ENCODE measurements at regions not wholly inside any gene's neighbourhood (a gene's known extent, or its start where the extent isn't known, plus 50 kb on each side); places are given as distances from the start of the nearest gene placed in this dataset.

- no peak for DNase-seq
These were observed 156.8 kb upstream of the PDZRN3 start for GRCh38 chr3:73781541-73781940.

- DNase-seq, result no peak
These were observed 149.9 kb upstream of the PDZRN3 start for GRCh38 chr3:73774645-73775044.

GRCh38 chr3:73773233-73773632, 148.5 kb upstream of the PDZRN3 start:
- DNase-seq, result no peak

DNA sequence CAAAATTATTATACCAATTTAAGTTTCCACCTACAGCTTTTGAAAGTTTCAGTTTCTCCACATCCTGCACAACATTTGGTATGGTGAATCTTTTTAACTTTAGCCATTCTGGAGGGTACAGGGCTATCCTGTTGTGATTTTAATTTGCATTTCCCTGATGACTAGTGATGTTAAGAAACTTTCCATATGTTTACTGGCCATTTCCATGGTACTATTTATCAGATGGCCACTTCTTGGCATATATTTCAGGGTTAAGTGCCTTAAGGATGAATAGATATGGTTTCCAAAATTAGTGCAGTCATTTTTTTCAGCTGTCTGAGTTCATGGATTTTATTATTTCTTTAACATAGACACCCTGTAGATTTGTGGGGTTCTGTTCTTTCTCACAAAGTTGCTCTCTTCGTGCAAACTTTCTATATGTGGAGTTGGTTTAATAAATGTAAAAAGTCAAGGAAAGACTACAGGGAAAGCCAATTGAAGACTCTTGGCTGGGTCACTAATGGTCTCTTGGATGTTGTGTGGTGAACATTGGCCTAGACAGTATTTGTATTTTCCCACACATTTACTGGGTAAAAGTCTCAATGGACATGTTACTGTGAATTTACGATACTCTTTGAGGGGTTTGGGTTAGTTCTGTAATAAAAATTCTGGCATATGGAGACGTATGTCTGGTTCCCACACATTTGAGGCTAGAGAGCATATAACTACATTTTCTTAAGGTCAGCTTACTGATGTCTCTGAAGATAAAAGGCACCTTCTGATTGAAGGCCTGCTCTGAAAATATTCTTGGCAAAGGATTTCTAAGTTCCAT, 147.5 kb upstream of the PDZRN3 start:
- no peak for DNase-seq

DNA sequence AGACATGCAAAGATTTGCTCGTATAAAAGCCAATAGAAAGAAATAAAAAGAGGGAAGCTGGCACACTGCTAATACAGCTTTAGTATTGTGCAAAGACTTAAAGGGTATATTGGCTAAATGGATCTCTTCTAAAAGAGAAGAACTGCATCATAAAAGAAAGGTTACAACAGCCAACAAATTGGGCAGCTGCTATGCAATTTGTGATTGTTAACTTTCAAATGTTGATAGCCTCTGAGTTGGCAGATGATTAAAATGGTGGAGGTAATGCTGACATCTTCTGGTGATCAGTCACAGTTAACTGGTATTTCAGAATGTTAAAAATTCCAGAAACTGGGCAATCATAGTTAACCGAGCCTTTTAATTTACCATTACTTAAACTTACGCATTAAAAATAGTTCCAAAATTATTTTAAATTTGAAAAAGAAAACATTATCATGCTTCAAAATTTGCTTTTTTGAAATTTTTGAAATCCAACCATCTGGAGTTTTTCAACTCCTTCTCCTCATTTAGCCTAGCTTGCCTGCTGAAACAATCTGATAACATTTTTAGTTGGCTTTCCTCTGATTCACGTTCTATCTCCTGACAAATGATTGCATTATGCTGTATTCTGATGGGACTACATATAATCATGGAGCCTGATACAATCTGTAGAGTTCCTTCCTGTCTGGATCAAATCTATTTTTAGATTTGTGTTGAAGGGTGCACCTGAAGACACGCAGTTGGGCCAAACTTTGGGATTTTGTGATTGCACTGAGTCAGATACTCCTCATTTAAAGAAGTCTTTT, 144.0 kb upstream of the PDZRN3 start:
- DNase-seq, result peak; percentile 6

GRCh38 chr3:73766599-73767381, 142.0 kb upstream of the PDZRN3 start:
- DNase-seq, result no peak

- no peak for DNase-seq
These were observed 141.3 kb upstream of the PDZRN3 start for GRCh38 chr3:73765878-73766545.

DNA sequence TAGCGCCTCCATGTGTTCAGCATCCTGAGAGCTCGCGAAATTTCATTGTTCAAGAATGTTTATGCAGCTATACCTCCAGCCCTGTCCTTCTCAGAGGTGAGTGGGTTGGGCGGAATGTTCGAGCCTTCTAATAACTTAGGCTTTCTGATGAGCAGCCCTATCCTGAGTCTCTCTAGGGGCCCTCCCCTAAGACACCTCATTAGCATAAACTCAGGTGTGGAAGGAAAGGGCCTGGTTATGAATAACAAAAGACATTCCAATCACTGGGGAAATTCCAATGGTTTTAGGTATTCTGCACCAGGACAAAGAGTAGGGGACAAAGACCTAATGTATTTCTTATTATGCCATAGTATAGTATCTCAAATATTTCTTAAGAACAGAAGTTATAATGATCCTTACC, 138.1 kb upstream of the PDZRN3 start:
- no peak for DNase-seq

DNA sequence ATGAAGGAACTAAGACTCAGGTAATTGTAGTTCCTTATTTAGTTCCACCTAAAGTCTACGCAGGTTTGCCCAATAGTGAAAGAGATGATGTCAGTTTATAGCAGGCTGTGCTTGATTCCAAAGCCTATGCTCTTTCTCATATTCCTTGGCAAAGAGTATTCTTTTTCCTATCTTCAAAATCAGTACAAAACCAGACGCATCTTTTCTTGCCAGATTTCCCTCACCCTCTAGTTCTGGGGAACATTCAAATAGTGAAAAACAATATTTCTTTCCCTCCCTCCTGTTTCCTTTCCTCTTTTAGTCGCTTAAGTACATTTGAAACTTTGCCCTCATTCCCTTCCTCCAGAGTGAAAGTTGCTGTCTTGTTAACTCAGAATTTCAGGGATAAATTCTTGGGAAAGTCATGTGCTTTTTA, 134.6 kb upstream of the PDZRN3 start:
- DNase-seq, result no peak

- DNase-seq, result no peak
These were observed 132.8 kb upstream of the PDZRN3 start for GRCh38 chr3:73757536-73757935.

DNA sequence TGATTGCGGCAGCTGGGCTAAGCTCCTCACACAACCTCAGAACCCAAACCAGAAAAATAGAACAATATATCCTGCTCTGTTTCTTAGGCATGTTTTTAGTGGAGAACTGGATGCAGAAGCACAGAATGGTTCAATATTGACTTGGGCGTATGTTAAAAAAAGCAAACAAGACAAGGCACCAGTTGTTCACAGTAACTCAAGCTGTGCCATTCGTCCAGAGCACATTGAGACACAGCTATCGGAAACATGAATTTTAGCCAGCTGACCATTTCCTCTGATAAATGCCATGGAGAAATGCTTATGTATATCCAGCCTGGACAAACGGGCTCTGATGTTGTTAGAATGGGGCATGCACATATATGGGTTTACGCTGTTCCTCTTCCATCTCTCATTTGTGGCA, 129.2 kb upstream of the PDZRN3 start:
- no peak for DNase-seq

DNA sequence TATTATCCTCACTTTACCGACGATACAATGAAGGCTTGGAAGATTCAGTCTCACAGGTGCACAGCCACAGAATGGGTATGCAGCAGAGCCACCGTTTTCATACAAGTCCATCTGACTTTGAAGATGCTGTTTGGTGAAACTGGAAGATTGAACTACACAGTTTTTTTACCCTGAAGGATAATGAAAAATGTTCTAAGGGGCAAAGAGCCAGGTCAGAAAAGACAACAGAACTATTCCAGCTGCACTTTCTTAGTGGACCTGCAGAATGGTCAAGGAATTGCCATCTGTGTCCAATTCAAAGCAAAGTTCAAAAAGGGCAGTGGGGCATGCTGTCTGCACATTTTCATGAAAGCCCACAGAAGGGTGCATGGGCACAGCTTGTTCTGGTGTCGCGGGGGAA, 127.6 kb upstream of the PDZRN3 start:
- DNase-seq, result no peak

GRCh38 chr3:73746623-73747022, 121.9 kb upstream of the PDZRN3 start:
- DNase-seq, result peak; percentile 89

GRCh38 chr3:73745526-73746191, 120.9 kb upstream of the PDZRN3 start:
- peak; percentile 66 for DNase-seq

GRCh38 chr3:73743551-73743950, 118.8 kb upstream of the PDZRN3 start:
- DNase-seq, result no peak

GRCh38 chr3:73739791-73740453, 115.2 kb upstream of the PDZRN3 start:
- DNase-seq, result no peak

DNA sequence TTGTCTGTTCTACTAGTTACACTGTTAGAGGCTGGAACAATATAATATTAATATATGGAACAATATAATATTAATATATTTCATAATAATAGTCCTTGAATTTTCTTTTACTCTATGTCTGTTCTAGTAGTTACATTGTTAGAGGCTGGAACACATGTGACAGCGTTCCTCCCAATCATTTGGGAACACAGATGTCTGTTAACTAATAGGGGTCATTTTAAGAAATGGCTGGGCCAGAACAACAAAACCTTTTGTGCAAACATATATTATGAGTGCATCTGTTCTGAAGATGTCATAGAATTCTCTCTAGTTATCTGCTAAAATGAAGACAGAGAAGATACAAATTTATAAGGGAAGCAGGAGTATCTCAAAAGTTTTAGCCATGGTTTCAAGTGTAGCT, 114.0 kb upstream of the PDZRN3 start:
- DNase-seq, result no peak

DNA sequence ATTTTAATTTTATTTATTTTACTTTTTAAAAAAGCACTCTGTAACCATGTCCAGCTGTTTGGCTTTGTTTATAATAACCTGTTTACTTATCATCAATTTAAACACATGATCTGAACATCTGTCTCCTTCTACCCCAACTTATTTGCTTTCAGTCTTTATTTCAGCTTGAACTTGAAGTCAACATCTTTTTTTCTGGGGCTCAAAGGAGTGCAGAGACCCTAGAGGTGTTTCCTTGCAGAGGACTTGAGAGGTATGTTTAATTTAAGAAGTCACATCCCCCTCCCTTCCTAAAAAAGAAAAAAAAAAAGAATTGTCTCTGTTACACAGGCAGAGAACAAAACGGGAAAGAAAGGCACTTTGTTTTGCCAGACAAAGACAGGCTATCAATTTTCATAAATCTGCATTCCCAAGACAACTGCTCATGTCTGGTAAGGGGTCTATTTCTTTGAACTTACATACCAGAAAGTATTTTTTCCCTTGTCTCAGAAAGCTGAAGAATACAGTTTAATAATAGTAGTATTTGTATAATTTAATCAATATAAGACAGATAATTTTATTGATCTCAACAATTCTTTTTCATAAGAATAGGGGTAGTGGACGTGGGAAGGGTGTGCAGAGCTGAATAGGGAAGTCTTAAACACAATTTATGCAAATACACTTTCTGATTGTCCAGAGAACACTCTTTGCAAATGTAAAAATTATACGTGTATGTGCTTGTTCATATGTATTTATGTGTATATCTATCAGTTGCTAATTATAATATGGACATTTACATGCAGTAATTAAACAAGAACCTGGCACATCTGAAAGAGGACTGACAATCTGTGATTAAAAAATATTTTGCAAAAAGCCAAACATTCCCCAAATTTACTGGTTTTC, 109.7 kb upstream of the PDZRN3 start:
- peak; percentile 94 for DNase-seq

DNA sequence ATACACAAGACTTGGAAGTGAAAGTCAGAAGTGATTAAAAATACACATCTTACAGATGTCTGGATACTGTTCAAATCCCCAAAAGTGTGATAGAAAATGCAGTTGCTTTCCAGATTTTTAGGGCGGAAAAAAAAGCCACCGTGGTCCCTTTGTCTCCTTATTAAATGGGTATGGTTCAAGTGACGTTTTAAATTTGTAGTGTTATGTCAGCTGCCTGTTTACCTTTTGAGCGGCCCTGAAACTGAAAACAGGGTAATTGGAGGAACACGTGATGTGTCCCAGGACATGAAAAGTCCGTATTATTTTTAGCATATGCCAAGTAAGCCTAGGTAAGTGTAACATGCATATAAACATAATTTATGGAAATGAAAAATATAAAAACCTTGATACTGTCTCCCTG, 109.0 kb upstream of the PDZRN3 start:
- peak; percentile 42 for DNase-seq

DNA sequence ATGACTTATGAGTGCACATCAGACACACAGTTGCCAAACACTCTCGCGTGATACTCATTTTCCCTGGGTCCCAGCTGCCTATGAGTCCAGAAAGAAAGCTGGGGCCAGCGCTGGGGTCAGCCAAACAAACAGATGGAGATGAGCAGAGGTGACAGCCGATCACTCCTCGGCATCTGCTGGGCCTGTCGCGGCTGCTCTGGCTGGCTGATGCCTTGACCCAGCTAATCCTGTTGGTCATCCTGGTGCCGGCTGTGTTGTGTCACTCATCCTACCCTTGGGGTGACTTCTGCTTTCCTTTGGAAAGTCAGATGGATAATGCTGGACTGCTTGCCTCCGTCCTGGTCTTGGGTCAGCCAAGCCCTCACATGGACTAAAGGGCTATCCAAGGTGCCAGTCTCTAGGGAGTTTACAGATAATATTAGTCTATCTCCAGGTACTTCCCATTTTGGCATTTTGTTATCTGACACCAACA, 105.3 kb upstream of the PDZRN3 start:
- no peak for DNase-seq

DNA sequence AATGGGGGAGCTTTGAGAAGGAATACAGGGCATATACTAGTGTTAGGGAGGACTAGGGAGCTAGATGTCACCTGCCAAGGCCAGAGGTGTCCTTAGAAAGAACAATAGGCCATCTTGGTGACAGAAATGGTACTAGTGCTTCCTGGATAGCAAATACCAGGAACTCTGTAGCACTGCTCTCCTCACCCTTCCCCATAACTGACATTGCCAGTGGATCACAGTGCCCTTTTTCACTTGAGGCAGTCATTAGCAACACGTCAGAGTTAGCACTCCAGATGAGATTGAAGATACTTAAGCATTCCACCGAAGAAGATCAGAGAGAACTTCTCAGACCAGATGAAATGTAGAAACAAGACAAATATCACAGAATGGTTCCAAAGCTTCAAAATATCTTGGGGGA, 103.1 kb upstream of the PDZRN3 start:
- no peak for DNase-seq
